Effector CD4-positive, alpha-beta T cell (primary cell): ENCODE measurements at regions not wholly inside any gene's neighbourhood (a gene's known extent, or its start where the extent isn't known, plus 50 kb on each side); places are given as distances from the start of the nearest gene placed in this dataset.

Experiments used
- DNase-seq: peaks from one replicate; pipeline ENCODE4 v3.0.0-alpha.2; 2020

GRCh38 chr11:69918938-69919650, 99.9 kb upstream of the FGF3 start:
- peak; percentile 50 for DNase-seq

- no peak for DNase-seq
Measured at GRCh38 chr11:69919659-69920344, 100.6 kb upstream of the FGF3 start.

- DNase-seq = no peak
Measured at GRCh38 chr11:69920345-69921127, 101.3 kb upstream of the FGF3 start.

GRCh38 chr11:69921128-69922014, 102.2 kb upstream of the FGF3 start:
- DNase-seq = no peak

- DNase-seq = no peak
Measured at GRCh38 chr11:69922015-69922595, 102.9 kb upstream of the FGF3 start.

DNA sequence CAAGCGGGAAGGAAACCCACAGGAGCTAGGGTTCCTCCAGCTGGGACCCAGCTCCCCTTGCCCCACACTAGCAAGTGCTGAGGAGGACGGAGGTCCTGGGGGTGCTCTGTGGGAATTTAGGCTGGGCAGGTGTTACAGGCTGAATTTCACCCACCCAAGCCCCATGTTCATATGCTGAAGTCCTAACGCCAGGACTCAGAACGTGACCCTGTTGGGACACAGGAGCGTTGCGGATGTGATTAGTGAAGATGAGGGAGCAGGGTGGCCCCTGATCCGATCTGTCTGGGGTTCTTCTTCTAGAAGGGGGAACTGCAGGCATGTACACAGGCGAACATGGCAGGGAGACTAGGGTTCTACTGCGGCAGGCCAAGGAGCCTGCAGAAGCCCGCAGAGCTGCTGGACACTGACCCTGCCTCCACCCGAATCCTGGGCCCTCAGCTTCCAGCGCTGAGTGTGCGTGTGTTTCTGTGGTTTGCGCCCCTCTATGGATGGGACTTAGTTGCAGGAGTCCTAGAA, 103.4 kb upstream of the FGF3 start:
- DNase-seq = no peak

GRCh38 chr11:69923196-69923595, 104.0 kb upstream of the FGF3 start:
- DNase-seq = no peak

GRCh38 chr11:69923641-69924307, 104.6 kb upstream of the FGF3 start:
- DNase-seq = no peak

DNA sequence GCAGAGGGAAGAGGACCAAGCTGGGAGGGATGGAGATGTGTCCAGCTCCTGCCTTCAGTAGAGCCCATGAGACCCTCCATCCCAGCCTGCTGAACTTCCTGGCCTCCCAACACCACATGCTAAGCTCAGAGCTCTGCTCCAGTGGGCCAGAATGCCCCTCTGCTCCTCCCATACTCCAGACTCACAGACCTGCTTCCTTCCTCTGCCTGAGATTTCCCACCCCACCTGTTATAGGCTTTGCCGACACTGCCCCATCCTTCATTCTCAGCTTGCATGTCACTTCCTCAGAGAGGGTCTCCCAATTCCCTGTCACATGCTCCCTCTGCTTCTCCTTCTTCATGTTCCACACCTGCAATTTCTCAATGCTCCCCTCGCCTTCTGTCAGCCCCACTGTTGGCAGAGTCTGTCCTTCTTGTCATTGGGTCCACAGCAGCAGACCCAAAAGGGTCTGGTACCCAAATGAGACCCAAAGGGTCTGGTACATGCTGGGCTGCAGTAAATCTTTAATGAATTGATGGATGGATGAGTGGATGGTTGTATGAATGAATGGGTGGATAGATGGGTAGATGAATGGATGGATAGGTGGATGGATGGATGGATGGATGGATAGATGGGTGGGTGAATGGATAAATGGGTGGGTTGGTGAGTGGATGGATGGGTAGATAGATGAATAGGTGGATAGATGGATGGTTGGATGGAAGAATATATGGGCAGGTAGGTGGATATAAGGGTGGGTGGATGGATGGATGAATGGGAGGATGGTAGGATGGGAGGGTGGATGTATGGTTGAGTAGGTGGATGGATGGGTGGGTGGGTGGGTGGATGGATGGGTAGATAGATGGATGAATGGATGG, 105.3 kb upstream of the FGF3 start:
- DNase-seq = no peak

- no peak for DNase-seq
Measured at GRCh38 chr11:69925366-69926196, 106.4 kb upstream of the FGF3 start.

DNA sequence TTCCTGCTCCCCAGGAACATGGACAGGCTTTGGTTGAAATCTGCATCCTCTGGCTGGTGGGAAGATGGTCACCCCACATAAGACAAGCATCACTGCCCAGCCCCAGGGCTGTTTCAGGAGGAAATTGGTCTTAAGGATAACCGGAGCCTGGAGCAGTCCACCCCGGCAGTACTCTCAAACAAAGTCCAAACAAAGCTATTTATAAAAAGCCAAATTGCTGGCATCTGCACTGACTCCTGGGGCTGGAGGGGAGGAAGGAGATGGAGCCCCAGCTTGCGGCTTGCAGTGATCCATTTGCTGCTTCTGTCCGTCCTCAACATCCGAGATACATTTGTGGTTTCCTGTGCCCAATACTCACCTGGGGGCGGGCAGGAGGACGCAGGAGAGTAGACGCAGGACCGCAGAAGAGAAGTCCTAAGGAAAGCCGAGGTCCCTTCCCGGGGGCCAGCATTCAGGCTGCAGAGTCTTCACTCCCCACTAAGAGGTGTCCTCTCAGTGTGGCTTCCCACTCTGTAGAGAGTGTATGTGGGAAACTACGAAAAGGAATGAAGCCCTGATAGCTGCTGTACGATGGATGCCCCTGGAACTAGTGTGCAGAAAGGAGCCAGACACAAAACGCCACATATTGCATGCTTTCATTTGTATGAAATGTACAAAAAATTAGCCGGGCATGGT, 107.3 kb upstream of the FGF3 start:
- no peak for DNase-seq

DNA sequence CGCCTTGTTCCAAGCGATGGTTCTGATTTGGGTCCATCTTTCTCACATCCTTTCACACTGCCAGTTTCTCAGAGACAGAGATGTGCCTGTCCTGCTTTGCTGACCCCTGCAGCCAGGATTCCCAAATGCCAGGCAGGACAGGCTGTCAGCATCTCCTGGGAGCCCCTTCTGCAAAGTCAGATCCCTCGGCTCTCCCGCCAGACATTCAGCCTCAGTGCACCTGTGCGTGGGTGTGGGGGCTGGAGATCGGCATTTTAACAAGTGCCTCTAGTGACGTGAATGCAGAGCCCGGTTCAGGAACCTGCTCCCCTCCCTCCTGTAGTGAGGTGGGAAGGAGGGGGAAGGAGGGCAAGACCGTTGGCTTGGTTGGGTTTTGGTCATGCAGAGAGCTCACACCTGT, 108.9 kb upstream of the FGF3 start:
- DNase-seq = no peak

DNA sequence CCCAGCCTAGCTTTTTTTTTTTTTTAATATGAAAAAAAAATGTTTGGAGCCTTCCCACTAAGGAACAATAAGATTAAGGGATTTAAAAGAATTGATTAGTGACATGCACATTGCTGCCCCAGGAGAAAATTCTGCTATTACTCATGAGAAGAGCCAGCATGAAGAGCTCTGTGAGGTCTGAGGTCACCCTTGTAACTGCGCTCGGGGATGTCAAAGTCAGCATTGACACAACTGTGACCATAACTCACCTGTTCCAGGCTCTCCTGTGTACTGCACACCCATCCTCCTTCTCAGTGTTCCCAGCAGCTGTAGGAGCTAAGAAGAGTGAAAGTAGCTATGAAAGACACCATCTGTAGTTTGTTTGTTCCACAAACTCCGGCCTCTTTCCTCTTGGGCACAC, 109.8 kb upstream of the FGF3 start:
- DNase-seq = no peak

GRCh38 chr11:69930081-69931059, 111.2 kb upstream of the FGF3 start:
- no peak for DNase-seq

- no peak for DNase-seq
Measured at GRCh38 chr11:69931060-69931910, 112.1 kb upstream of the FGF3 start.

GRCh38 chr11:69931994-69932910, 113.0 kb upstream of the FGF3 start:
- no peak for DNase-seq
